Femur (tissue), 1 donor: ENCODE measurements at regions not wholly inside any gene's neighbourhood (a gene's known extent, or its start where the extent isn't known, plus 50 kb on each side); places are given as distances from the start of the nearest gene placed in this dataset.
"Not testable (repeated sequence)": the region's sequence is repeated elsewhere in the genome, so short reads cannot be mapped to it uniquely, and the experiment has no call there.

Experiments used
- DNase-seq: peaks from one replicate; pipeline ENCODE4 v3.0.0-alpha.2; 2017

GRCh38 chr2:136319651-136320050 is 201.7 kb upstream of the CXCR4 start:
- DNase-seq, result no peak

GRCh38 chr2:136319237-136319636 is 201.3 kb upstream of the CXCR4 start:
- DNase-seq, result no peak

- no peak for DNase-seq
These were observed 196.3 kb upstream of the CXCR4 start for GRCh38 chr2:136314240-136314639.

GRCh38 chr2:136312568-136312967 is 194.6 kb upstream of the CXCR4 start:
- DNase-seq, result not testable (repeated sequence)

- no peak for DNase-seq
These were observed 193.1 kb upstream of the CXCR4 start for GRCh38 chr2:136310797-136311603.

- no peak for DNase-seq
These were observed 192.1 kb upstream of the CXCR4 start for GRCh38 chr2:136310005-136310495.

- DNase-seq, result no peak
These were observed 190.7 kb upstream of the CXCR4 start for GRCh38 chr2:136308611-136309010.

GRCh38 chr2:136306836-136307235 is 188.9 kb upstream of the CXCR4 start:
- no peak for DNase-seq

- DNase-seq, result no peak
These were observed 187.7 kb upstream of the CXCR4 start for GRCh38 chr2:136305517-136306192.

- no peak for DNase-seq
These were observed 183.1 kb upstream of the CXCR4 start for GRCh38 chr2:136301006-136301405.

- DNase-seq, result no peak
These were observed 180.7 kb upstream of the CXCR4 start for GRCh38 chr2:136298631-136299030.

GRCh38 chr2:136297994-136298393 is 180.0 kb upstream of the CXCR4 start:
- DNase-seq, result no peak

- DNase-seq, result no peak
These were observed 179.4 kb upstream of the CXCR4 start for GRCh38 chr2:136297312-136297711.

GRCh38 chr2:136295168-136295567 is 177.2 kb upstream of the CXCR4 start:
- DNase-seq, result no peak

- no peak for DNase-seq
These were observed 173.9 kb upstream of the CXCR4 start for GRCh38 chr2:136291871-136292270.

- DNase-seq, result no peak
These were observed 172.4 kb upstream of the CXCR4 start for GRCh38 chr2:136290326-136290725.

GRCh38 chr2:136288249-136288648 is 170.3 kb upstream of the CXCR4 start:
- no peak for DNase-seq

- no peak for DNase-seq
These were observed 168.5 kb upstream of the CXCR4 start for GRCh38 chr2:136286423-136286822.

GRCh38 chr2:136284226-136285119 is 166.5 kb upstream of the CXCR4 start:
- no peak for DNase-seq

- no peak for DNase-seq
These were observed 164.3 kb upstream of the CXCR4 start for GRCh38 chr2:136282251-136282650.

- DNase-seq, result no peak
These were observed 163.5 kb upstream of the CXCR4 start for GRCh38 chr2:136281281-136282114.

- DNase-seq, result not testable (repeated sequence)
These were observed 148.4 kb upstream of the CXCR4 start for GRCh38 chr2:136266346-136266745.
